Retinal pigment epithelial cell (primary cell): ENCODE measurements at regions not wholly inside any gene's neighbourhood (a gene's known extent, or its start where the extent isn't known, plus 50 kb on each side); places are given as distances from the start of the nearest gene placed in this dataset.

Experiments used
- DNase-seq: peaks from one replicate; pipeline ENCODE4 v3.0.0-alpha.2; 2010; ENCODE audit warnings: low read depth
- H3K4me3 ChIP-seq: 2 replicates; pipeline ENCODE4 v1.5.1; 2011; ENCODE audit warnings: mild to moderate bottlenecking, low read length, control low read depth, moderate library complexity
- TF ChIP-seq, protein P1 (sequence below): conservative IDR thresholded peaks from 2 replicates; pipeline ENCODE4 v1.5.1; 2011; ENCODE audit warnings: low read depth, low read length, control low read depth, inconsistent platforms

GRCh38 chr11:38013157-38013556 is 1415.1 kb upstream of the RAG2 start:
- no peak for DNase-seq
- no peak overlapping the region for H3K4me3 ChIP-seq
- TF ChIP-seq, protein P1, sequence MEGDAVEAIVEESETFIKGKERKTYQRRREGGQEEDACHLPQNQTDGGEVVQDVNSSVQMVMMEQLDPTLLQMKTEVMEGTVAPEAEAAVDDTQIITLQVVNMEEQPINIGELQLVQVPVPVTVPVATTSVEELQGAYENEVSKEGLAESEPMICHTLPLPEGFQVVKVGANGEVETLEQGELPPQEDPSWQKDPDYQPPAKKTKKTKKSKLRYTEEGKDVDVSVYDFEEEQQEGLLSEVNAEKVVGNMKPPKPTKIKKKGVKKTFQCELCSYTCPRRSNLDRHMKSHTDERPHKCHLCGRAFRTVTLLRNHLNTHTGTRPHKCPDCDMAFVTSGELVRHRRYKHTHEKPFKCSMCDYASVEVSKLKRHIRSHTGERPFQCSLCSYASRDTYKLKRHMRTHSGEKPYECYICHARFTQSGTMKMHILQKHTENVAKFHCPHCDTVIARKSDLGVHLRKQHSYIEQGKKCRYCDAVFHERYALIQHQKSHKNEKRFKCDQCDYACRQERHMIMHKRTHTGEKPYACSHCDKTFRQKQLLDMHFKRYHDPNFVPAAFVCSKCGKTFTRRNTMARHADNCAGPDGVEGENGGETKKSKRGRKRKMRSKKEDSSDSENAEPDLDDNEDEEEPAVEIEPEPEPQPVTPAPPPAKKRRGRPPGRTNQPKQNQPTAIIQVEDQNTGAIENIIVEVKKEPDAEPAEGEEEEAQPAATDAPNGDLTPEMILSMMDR: no peak

- no peak for DNase-seq
- TF ChIP-seq, protein P1: no peak
- no peak overlapping the region for H3K4me3 ChIP-seq
Measured at GRCh38 chr11:38011496-38011895, 1413.5 kb upstream of the RAG2 start.

GRCh38 chr11:38009932-38010331 is 1411.9 kb upstream of the RAG2 start:
- DNase-seq: no peak
- no peak overlapping the region for H3K4me3 ChIP-seq
- TF ChIP-seq, protein P1: no peak

- no peak overlapping the region for H3K4me3 ChIP-seq
- no peak for DNase-seq
- TF ChIP-seq, protein P1: no peak
Measured at GRCh38 chr11:38006466-38006865, 1408.4 kb upstream of the RAG2 start.

GRCh38 chr11:38005597-38005996 is 1407.6 kb upstream of the RAG2 start:
- no peak for DNase-seq
- TF ChIP-seq, protein P1: no peak
- H3K4me3 ChIP-seq: no peak overlapping the region

DNA sequence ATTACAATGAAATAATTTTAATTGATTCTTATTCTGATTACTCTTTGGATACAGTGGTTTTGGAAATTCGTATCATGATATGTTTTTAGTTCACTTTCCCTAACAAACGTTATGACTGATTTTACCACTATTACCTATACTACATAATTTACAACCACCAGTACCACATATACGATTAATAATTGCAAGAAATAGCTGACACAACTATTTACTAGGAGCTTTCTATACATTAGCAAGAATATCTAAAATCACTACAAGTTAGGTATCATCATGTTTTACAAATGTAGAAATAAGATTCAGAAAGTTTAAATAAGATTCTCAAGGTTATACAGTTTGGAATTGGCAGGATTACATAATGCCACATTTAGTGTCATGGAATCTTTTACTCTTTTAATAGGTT is 1401.1 kb upstream of the RAG2 start:
- DNase-seq: no peak
- H3K4me3 ChIP-seq: no peak overlapping the region
- TF ChIP-seq, protein P1: no peak

DNA sequence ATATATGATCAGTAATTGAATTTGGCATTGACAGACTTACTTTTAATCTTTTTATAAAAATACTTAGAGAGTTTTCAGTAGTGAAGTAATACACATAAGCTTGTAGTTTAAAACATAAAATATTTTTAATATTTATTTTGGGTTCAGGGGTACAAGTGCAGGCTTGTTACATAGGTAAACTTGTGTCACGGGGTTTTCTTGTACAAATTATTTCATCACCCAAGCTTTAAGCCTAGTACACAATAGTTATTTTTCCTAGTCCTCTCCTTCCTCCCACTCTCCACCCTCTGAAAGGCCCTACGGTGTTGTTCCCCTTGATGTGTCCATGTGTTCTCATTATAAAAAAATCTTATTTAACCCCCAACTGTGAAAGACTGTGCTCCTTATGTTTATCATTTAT is 1397.8 kb upstream of the RAG2 start:
- no peak for DNase-seq
- TF ChIP-seq, protein P1: no peak
- no peak overlapping the region for H3K4me3 ChIP-seq
